Type B pancreatic cell (in vitro differentiated cells): ENCODE measurements at regions not wholly inside any gene's neighbourhood (a gene's known extent, or its start where the extent isn't known, plus 50 kb on each side); places are given as distances from the start of the nearest gene placed in this dataset.

Source experiments
- DNase-seq: peaks from one replicate; pipeline ENCODE4 v3.0.0; 2021; ENCODE audit warnings: mixed read lengths; ENCODE audit not compliant: unreplicated experiment; ENCODE audit errors: extremely low spot score
- H3K27ac Mint-ChIP-seq: 2 replicates; pipeline ENCODE4 v1.8.0; 2021; ENCODE audit warnings: mild to moderate bottlenecking, mixed read lengths
- H3K27me3 Mint-ChIP-seq: 2 replicates; pipeline ENCODE4 v1.8.0; 2021; ENCODE audit warnings: mixed read lengths
- H3K36me3 Mint-ChIP-seq: 2 replicates; pipeline ENCODE4 v1.8.0; 2021; ENCODE audit warnings: mixed read lengths
- H3K4me1 Mint-ChIP-seq: one replicate; pipeline ENCODE4 v1.8.0; 2021; ENCODE audit warnings: mixed read lengths; ENCODE audit not compliant: unreplicated experiment
- H3K4me3 Mint-ChIP-seq: 2 replicates; pipeline ENCODE4 v1.8.0; 2021; ENCODE audit warnings: mild to moderate bottlenecking, mixed read lengths
- H3K9me3 Mint-ChIP-seq: 2 replicates; pipeline ENCODE4 v1.8.0; 2021; ENCODE audit warnings: mixed read lengths
- TF ChIP-seq, protein P1 (sequence below): fragments of 200-600 bp; sonication (generic); conservative IDR thresholded peaks from 2 replicates; pipeline ENCODE4 v1.5.0; 2021; ENCODE audit warnings: antibody characterized with exemption, mild to moderate bottlenecking

DNA sequence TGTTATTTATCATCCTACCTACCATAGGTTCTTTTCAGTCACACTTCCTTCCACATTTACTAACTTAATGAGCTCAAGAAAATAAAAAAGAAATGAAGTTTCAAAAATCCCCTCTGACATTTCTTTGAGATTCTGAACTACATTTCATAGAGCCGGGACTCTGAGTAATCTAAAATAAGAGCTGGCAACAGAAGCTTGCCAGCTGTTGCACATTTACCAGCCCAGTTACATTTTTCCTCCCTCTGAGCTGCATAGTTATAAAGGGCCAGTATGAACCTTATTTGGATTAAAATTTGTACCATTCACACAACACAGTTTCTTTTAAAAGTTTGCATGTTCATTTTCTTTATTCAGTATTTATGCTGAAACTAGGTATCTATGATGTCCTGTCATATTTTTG lies 119.5 kb upstream of the CAV2 start:
- Mint-ChIP-seq H3K4me3 (no peak overlapping the region), H3K27me3 (no peaks in the 10 kb centered on the region), H3K4me1 (no peaks in the 10 kb centered on the region), H3K36me3 (no peaks in the 10 kb centered on the region), H3K27ac (no peak overlapping the region), H3K9me3 (no peaks in the 10 kb centered on the region)
- no peak for DNase-seq
- TF ChIP-seq, protein P1, sequence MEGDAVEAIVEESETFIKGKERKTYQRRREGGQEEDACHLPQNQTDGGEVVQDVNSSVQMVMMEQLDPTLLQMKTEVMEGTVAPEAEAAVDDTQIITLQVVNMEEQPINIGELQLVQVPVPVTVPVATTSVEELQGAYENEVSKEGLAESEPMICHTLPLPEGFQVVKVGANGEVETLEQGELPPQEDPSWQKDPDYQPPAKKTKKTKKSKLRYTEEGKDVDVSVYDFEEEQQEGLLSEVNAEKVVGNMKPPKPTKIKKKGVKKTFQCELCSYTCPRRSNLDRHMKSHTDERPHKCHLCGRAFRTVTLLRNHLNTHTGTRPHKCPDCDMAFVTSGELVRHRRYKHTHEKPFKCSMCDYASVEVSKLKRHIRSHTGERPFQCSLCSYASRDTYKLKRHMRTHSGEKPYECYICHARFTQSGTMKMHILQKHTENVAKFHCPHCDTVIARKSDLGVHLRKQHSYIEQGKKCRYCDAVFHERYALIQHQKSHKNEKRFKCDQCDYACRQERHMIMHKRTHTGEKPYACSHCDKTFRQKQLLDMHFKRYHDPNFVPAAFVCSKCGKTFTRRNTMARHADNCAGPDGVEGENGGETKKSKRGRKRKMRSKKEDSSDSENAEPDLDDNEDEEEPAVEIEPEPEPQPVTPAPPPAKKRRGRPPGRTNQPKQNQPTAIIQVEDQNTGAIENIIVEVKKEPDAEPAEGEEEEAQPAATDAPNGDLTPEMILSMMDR: no peak

DNA sequence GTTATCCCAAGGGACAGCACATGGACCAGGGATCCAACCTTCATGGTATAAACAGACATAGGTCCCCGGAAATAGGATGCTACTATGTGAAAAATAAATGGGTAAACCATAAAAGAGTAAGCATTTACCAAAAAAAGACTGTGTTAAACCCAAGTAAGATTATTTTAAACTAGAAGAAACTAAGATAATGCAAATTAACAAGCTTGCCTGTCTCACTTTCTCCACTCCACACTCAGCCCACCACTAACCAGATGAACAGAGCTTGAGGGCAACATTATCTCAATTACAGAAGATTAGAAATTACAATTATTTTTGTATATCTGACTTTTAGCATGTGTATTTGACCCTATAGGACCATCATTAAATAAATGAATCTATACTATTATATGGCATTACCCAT lies 117.2 kb upstream of the CAV2 start:
- no peaks in the 10 kb centered on the region for H3K4me1 Mint-ChIP-seq
- no peaks in the 10 kb centered on the region for H3K36me3 Mint-ChIP-seq
- no peak overlapping the region for H3K4me3 Mint-ChIP-seq
- no peak overlapping the region for H3K27ac Mint-ChIP-seq
- TF ChIP-seq, protein P1: no peak
- H3K27me3 Mint-ChIP-seq: no peaks in the 10 kb centered on the region
- no peak for DNase-seq
- no peaks in the 10 kb centered on the region for H3K9me3 Mint-ChIP-seq

DNA sequence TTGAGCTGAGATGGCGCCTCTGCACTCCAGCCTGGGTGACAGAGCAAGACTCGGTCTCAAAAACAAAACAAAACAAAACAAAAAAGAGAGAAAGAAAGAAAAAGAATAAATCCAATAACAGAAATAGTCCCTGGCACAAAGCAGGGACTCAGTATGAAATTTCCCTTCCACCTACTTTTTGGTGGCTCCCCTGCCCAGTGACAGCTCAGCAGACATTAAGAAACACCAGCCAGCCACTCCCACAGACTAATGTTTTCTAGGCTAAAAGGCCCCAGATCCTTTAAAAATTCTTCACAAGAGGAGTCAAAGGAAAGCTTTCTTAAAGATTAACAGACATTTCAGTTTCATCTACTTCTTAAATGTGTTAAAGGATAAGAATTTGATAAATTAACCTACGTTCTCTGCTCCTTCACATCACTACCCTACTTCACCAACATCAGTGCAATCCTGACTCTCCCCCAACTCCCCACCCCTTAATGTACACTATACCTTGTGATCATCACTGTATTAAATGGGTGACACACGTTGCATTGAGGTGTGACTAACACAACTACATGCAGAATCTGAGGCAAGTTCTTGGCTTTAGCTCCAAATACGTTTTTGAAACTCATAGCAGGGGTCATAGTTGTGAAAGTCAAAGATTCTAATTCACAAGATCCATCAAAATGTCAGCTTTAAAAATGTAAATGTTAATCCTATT lies 114.5 kb upstream of the CAV2 start:
- TF ChIP-seq, protein P1: no peak
- no peak overlapping the region for H3K27ac Mint-ChIP-seq
- no peaks in the 10 kb centered on the region for H3K4me1 Mint-ChIP-seq
- H3K36me3 Mint-ChIP-seq: no peaks in the 10 kb centered on the region
- no peaks in the 10 kb centered on the region for H3K9me3 Mint-ChIP-seq
- H3K27me3 Mint-ChIP-seq: no peaks in the 10 kb centered on the region
- DNase-seq: no peak
- H3K4me3 Mint-ChIP-seq: no peak overlapping the region

DNA sequence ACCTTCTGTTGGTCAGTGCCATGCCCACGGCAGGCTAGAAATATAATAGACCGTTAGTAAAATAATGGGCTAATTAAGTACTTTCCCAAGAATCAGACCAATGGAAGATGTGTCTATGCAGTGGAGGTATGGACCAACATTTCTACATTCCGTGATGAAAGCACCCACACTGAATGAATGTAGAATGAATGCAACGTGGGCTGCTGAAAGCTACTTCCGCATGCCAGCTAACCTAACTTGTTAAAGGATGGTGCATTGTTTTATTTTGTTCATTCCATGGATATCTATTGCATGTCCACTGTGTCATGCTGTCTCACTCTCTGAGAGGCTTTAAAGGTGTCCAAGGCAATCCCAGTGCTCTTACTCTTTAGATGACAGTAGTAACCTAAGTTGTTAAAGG lies 112.9 kb upstream of the CAV2 start:
- Mint-ChIP-seq H3K27ac (no peak overlapping the region), H3K36me3 (no peaks in the 10 kb centered on the region), H3K4me1 (no peaks in the 10 kb centered on the region), H3K9me3 (no peaks in the 10 kb centered on the region), H3K4me3 (no peak overlapping the region), H3K27me3 (no peaks in the 10 kb centered on the region)
- TF ChIP-seq, protein P1: no peak
- no peak for DNase-seq

DNA sequence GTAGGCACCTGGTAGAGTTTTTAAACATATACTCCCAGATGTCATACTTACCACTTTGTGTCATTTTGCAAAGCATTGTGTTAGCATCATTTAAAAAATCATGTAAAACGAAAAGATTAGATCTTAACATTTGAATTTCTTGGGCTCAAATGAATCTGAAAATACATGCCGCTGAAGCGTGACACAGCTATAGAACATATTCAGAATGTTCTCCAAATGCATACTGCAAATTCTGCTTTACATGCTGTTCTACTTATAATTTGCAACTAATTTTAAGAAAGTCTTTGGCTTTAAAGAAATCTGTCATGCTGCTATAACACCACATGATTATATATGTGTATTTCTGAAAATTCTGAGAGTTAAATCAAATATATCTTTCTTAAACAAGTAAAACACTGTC lies 109.2 kb upstream of the CAV2 start:
- no peak for DNase-seq
- Mint-ChIP-seq H3K36me3 (no peaks in the 10 kb centered on the region), H3K27ac (no peak overlapping the region), H3K9me3 (no peaks in the 10 kb centered on the region), H3K27me3 (no peaks in the 10 kb centered on the region), H3K4me1 (peaks cover 9% of the 10 kb centered on the region), H3K4me3 (no peak overlapping the region)
- TF ChIP-seq, protein P1: no peak

DNA sequence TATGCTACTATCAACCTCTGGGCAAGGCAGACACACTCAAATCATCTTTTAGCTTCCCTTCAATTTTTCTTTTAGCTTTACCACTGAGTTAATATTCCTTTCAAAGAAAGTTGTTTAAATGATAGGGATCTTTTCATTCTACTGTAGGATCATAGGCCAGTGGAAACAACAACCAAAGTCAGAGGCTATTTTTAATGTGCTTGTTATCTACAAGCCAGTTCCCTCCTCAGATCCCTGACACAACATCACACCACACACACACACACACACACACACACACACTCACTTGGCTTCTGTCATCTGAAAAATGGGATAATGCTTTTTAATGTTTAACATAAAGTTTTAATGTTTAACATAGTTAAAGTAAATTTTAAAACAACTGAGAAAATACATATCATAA lies 106.7 kb upstream of the CAV2 start:
- no peak for DNase-seq
- H3K27me3 Mint-ChIP-seq: no peaks in the 10 kb centered on the region
- H3K4me1 Mint-ChIP-seq: peaks cover 9% of the 10 kb centered on the region
- no peak overlapping the region for H3K4me3 Mint-ChIP-seq
- TF ChIP-seq, protein P1: no peak
- H3K27ac Mint-ChIP-seq: no peak overlapping the region
- peaks cover 8% of the 10 kb centered on the region for H3K9me3 Mint-ChIP-seq
- no peaks in the 10 kb centered on the region for H3K36me3 Mint-ChIP-seq
